ENCODE measurements at regions not wholly inside any gene's neighbourhood (a gene's known extent, or its start where the extent isn't known, plus 50 kb on each side); places are given as distances from the start of the nearest gene placed in this dataset.

DNA sequence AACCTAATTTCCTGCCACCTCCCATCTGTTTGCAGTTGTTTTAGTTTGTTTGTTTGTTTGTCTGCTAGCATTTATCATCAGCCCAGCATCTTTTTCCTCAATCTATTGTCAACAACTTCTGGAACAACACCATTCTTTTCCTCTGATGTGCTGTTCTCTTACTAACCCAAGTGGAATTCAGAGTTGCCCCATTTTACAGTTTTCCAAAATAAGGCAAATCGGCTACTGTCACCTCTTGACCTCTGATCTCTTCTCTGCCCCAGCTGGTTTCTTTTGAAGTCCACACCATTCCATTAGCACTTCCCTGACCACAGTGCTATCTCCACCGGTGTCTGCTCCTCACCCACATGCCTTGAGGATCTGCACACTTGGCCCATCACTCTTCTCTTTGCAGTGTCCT, 102.4 kb downstream of the EFNB2 start:
- no peak for DNase-seq (ENCODE audit: low read depth in 3 of 3)

DNA sequence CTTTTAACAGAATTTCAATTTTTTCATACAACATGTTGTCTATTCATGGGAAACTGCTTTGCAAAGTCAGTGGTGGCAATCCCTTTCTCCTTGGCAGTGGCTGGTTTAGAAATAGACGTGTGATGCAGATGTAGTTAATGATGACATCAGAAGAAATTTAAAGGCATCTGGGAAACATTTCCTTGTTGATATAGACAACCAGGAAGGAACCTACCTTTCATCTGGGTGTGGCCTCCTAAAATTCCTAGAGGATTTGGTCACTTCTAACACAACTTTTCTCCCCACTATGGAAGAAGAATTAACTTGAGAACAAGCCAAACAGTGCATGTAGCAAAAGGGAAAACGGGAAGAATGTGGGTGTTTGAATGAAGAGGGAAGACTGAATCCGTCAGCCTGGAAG, 102.8 kb downstream of the EFNB2 start:
- no peak for DNase-seq (ENCODE audit: low read depth in 3 of 3)

- DNase-seq (ENCODE audit: low read depth in 3 of 3): no peak
Observed at GRCh38 chr13:106426909-106427308, 108.6 kb downstream of the EFNB2 start.

GRCh38 chr13:106425661-106426060, 109.8 kb downstream of the EFNB2 start:
- no peak for DNase-seq (ENCODE audit: low read depth in 3 of 3)

DNA sequence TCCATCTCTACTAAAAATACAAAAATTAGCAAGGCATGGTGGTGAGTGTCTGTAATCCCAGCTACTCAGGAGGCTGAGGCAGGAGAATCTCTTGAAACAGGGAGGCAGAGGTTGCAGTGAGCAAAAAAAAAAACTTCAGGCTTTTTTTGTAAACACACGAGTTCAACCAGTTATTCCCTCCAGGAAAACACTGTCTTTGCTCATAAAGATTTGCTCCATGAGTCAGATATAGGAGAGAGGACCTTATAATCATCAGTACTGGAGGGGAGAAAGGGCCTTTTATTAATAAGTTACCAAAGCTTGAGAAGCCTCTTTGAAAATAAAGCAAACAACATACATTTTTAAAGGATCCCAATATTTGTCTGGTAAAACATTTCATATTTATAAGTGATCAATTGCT, 110.7 kb downstream of the EFNB2 start:
- DNase-seq (ENCODE audit: low read depth in 3 of 3): no peak

- no peak for DNase-seq (ENCODE audit: low read depth in 3 of 3)
Observed at GRCh38 chr13:106423530-106423929, 111.9 kb downstream of the EFNB2 start.

DNA sequence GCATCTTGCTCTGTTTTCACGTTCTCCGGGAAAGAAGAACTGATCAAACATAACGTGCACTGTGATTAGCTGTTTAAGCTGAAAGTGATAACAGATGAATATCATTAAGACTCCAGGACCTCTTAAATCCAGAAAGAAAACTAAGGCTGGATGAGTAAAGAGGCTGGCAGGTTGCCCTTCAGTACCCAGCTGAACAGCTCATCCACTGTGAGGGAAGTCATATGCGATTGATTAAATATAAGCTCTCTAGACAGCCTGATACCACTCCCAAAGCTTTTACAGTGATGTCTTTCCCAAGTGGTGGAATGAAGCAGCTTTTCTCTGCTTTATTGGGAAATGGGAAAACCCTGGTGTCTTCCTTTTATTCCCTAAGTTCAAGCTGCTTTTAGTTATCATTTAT, 116.9 kb downstream of the EFNB2 start:
- DNase-seq (ENCODE audit: low read depth in 3 of 3): no peak

GRCh38 chr13:106417467-106418110, 117.9 kb downstream of the EFNB2 start:
- no peak for DNase-seq (ENCODE audit: low read depth in 3 of 3)

- no peak for DNase-seq (ENCODE audit: low read depth in 3 of 3)
Observed at GRCh38 chr13:106416645-106417044, 118.8 kb downstream of the EFNB2 start.

DNA sequence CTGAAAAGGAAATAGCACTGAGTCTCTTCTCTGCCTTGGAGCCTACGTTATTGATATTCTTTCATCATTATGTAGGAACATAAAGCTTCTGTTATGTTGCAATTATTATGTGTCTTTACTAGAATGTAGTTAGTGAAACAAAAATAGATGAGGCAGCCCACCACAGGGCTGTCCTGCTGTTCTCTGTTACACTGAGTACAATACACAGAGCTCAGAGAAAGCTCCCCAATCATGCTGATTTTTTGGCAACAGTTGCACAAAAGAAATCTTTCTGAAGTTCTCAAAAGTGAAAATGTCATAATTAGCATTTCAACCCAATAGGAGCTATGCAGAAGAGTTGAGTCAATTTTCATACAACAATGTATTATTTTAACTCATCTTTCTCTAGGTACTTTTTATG, 119.5 kb downstream of the EFNB2 start:
- DNase-seq (ENCODE audit: low read depth in 3 of 3): no peak

DNA sequence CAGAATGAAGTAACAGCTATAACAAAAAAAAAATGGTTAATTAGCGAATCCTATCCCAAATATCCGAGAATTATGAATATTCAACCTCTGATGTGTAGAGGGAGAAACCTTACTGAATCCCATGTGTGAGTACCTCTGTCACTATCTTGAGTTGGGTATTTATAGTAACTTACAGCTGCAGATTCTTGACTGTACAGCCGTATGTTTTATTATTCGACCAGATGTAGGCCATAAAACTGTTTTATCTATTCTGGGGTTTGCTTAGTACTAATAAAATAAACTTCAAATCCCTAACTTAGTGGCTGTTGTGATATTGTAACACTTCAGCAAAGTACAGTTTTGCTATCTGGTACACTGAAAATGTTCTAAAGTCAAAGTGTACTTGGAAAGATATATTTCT, 120.0 kb downstream of the EFNB2 start:
- DNase-seq (ENCODE audit: low read depth in 3 of 3): no peak

- DNase-seq (ENCODE audit: low read depth in 3 of 3): no peak
Observed at GRCh38 chr13:106407338-106407737, 128.1 kb downstream of the EFNB2 start.

- DNase-seq (ENCODE audit: low read depth in 3 of 3): no peak
Observed at GRCh38 chr13:106405731-106406130, 129.7 kb downstream of the EFNB2 start.

GRCh38 chr13:106403280-106403679, 132.2 kb downstream of the EFNB2 start:
- no peak for DNase-seq (ENCODE audit: low read depth in 3 of 3)

DNA sequence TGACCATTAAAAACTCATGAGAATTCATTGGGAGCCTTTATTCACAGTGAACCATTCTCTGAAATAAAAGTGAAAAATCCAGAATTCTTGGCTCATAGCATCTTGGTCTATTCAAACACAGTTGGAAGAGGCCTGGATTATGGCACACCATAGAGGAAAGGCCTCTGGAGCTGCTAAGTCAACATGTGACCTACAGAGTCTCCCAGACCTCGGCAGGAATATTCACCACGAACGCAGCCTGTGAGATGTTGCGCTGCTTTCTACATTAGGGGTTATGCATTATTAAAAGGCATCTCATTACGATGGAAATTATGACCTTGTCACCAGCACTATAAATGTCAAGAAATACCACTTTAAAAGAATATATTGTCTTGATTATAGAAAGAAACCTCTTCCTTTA, 132.6 kb downstream of the EFNB2 start:
- DNase-seq (ENCODE audit: low read depth in 3 of 3): no peak

GRCh38 chr13:106401081-106401480, 134.4 kb downstream of the EFNB2 start:
- no peak for DNase-seq (ENCODE audit: low read depth in 3 of 3)

- no peak for DNase-seq (ENCODE audit: low read depth in 3 of 3)
Observed at GRCh38 chr13:106400289-106400688, 135.2 kb downstream of the EFNB2 start.

DNA sequence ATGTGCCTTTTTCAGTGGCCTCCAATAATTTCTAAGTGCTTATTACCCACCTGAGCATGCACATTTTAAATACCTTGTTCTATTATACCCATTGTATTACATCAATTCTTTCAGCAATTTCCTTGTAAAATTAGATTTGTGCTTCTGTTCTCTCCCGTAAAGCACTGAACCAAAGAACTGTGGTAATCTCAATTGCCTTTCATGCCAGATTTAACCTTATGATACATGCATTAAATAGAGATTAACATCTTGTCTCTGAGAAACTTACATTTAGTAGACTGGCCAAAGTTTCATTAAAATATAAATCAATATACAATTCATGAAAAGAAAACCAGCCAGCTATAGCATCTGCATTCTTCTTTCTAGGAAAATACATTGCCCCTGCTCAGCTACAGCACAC, 137.2 kb downstream of the EFNB2 start:
- DNase-seq (ENCODE audit: low read depth in 3 of 3): no peak

GRCh38 chr13:106393776-106394175, 141.7 kb downstream of the EFNB2 start:
- DNase-seq (ENCODE audit: low read depth in 3 of 3): no peak

DNA sequence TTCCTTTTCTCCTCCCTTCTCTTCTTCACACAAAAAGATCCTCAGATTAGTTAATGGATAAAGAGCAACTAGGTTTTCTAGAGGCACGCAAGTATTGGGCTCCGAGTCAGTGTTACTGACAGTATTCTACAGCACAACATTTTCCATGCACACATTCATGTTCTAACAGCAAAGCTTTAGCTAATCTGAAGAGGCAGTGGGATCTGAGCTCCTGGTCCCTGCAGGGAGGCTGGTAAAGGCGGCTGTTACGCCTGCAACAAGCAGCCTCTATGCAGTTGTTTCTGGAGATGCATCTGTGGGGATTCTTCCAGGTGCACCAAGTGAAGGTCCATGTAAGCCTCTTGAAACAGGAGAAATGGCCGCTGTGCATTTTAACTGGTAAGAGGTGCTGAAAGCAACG, 143.8 kb downstream of the EFNB2 start:
- no peak for DNase-seq (ENCODE audit: low read depth in 3 of 3)

- no peak for DNase-seq (ENCODE audit: low read depth in 3 of 3)
Observed at GRCh38 chr13:106391271-106391670, 144.2 kb downstream of the EFNB2 start.

DNA sequence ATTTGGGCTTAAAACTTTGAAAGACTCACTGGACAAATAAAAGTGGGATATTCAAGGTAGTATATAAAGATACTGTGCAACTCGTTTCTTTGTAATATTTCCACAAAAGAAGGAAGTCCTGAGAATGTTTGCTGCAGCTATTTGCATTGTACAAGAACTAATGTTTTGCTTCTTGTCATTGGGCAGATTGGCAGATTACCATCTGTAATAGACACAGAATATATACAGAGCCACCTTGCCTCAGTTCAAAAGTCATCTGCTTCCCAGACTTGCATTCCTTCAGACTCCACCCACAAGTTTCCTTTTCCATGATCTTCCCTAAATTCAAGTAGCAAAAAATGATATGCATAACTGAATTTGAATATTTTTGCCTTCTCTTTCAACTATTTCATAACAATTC, 145.1 kb downstream of the EFNB2 start:
- no peak for DNase-seq (ENCODE audit: low read depth in 3 of 3)

DNA sequence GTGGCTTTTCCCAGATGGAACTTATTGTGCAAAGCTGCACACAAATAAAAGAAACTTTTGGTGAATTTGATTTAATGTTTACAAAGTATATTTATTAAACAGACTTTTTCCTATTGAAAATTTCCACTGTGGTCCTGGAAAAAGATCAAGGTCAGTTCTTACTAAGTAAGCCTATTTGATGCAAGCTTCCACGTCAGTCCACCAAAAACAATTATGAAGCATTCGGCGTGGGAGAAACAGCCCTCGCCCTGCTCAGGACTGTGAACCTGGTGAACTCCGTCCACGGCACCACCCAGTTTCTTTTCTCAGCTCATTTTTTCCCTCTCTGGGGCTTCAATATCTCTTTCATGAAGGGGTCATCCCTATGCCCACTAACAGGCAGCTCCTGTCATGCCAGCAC, 149.8 kb downstream of the EFNB2 start:
- no peak for DNase-seq (ENCODE audit: low read depth in 3 of 3)

- DNase-seq (ENCODE audit: low read depth in 3 of 3): no peak
Observed at GRCh38 chr13:106384516-106384915, 150.9 kb downstream of the EFNB2 start.
